ENCODE measurements at regions not wholly inside any gene's neighbourhood (a gene's known extent, or its start where the extent isn't known, plus 50 kb on each side); places are given as distances from the start of the nearest gene placed in this dataset.
"Not testable (repeated sequence)": the region's sequence is repeated elsewhere in the genome, so short reads cannot be mapped to it uniquely, and the experiment has no call there.

- no peak for FAIRE-seq
These were observed 176.1 kb upstream of the NREP start for GRCh38 chr5:111933086-111933485.

GRCh38 chr5:111932628-111933027, 175.6 kb upstream of the NREP start:
- FAIRE-seq (no peak), DNase-seq (ENCODE audit: insufficient read length, low spot score) (no peak)
- no peak for TF ChIP-seq POLR2A (IDR thresholded peaks at IDR 0.05; ENCODE audit: low read depth, low read length)

More at GRCh38 chr5:111933086-111933485, 176.1 kb upstream of the NREP start:
- TF ChIP-seq POLR2A (IDR thresholded peaks at IDR 0.05; ENCODE audit: low read depth, low read length): no peak
- no peak for DNase-seq (ENCODE audit: insufficient read length, low spot score)

GRCh38 chr5:111932199-111932598, 175.2 kb upstream of the NREP start:
- DNase-seq (ENCODE audit: insufficient read length, low spot score) (no peak), FAIRE-seq (no peak)
- no peak for TF ChIP-seq POLR2A (IDR thresholded peaks at IDR 0.05; ENCODE audit: low read depth, low read length)

GRCh38 chr5:111931655-111932054, 174.7 kb upstream of the NREP start:
- no peak for FAIRE-seq
- DNase-seq (ENCODE audit: insufficient read length, low spot score): no peak
- no peak for TF ChIP-seq POLR2A (IDR thresholded peaks at IDR 0.05; ENCODE audit: low read depth, low read length)

GRCh38 chr5:111930905-111931461, 174.0 kb upstream of the NREP start:
- no peak for TF ChIP-seq POLR2A (IDR thresholded peaks at IDR 0.05; ENCODE audit: low read depth, low read length)
- peak; percentile 72 for FAIRE-seq
- no peak for DNase-seq (ENCODE audit: insufficient read length, low spot score)

GRCh38 chr5:111930449-111930848, 173.5 kb upstream of the NREP start:
- no peak for TF ChIP-seq POLR2A (IDR thresholded peaks at IDR 0.05; ENCODE audit: low read depth, low read length)
- FAIRE-seq: no peak
- no peak for DNase-seq (ENCODE audit: insufficient read length, low spot score)

- TF ChIP-seq POLR2A (IDR thresholded peaks at IDR 0.05; ENCODE audit: low read depth, low read length): no peak
- FAIRE-seq (peak; percentile 73), DNase-seq (ENCODE audit: insufficient read length, low spot score) (no peak)
These were observed 172.9 kb upstream of the NREP start for GRCh38 chr5:111929867-111930266.

- FAIRE-seq (no peak), DNase-seq (ENCODE audit: insufficient read length, low spot score) (no peak)
- TF ChIP-seq POLR2A (IDR thresholded peaks at IDR 0.05; ENCODE audit: low read depth, low read length): no peak
These were observed 172.3 kb upstream of the NREP start for GRCh38 chr5:111929261-111929660.

- no peak for TF ChIP-seq POLR2A (IDR thresholded peaks at IDR 0.05; ENCODE audit: low read depth, low read length)
- DNase-seq (ENCODE audit: insufficient read length, low spot score): no peak
These were observed 171.5 kb upstream of the NREP start for GRCh38 chr5:111928511-111928910.

GRCh38 chr5:111927191-111927590, 170.2 kb upstream of the NREP start:
- TF ChIP-seq POLR2A (IDR thresholded peaks at IDR 0.05; ENCODE audit: low read depth, low read length): no peak
- FAIRE-seq (no peak), DNase-seq (ENCODE audit: insufficient read length, low spot score) (no peak)

More at GRCh38 chr5:111928511-111928910, 171.5 kb upstream of the NREP start:
- no peak for FAIRE-seq

- DNase-seq (ENCODE audit: insufficient read length, low spot score): no peak
- no peak for TF ChIP-seq POLR2A (IDR thresholded peaks at IDR 0.05; ENCODE audit: low read depth, low read length)
- no peak for FAIRE-seq
These were observed 169.0 kb upstream of the NREP start for GRCh38 chr5:111926026-111926425.

- DNase-seq (ENCODE audit: insufficient read length, low spot score) (no peak), FAIRE-seq (no peak)
- TF ChIP-seq POLR2A (IDR thresholded peaks at IDR 0.05; ENCODE audit: low read depth, low read length): no peak
These were observed 165.3 kb upstream of the NREP start for GRCh38 chr5:111922344-111922743.

- not testable (repeated sequence) for DNase-seq (ENCODE audit: insufficient read length, low spot score); FAIRE-seq
These were observed 164.7 kb upstream of the NREP start for GRCh38 chr5:111921691-111922090.

GRCh38 chr5:111914966-111915636, 158.1 kb upstream of the NREP start:
- no peak for FAIRE-seq
- TF ChIP-seq POLR2A (IDR thresholded peaks at IDR 0.05; ENCODE audit: low read depth, low read length): no peak
- DNase-seq (ENCODE audit: insufficient read length, low spot score): no peak

- no peak for TF ChIP-seq POLR2A (IDR thresholded peaks at IDR 0.05; ENCODE audit: low read depth, low read length)
- DNase-seq (ENCODE audit: insufficient read length, low spot score) (no peak), FAIRE-seq (no peak)
These were observed 145.4 kb upstream of the NREP start for GRCh38 chr5:111902436-111902835.

Measured in H54 (cell line).